ENCODE measurements at regions not wholly inside any gene's neighbourhood (a gene's known extent, or its start where the extent isn't known, plus 50 kb on each side); places are given as distances from the start of the nearest gene placed in this dataset.
"Not testable (repeated sequence)": the region's sequence is repeated elsewhere in the genome, so short reads cannot be mapped to it uniquely, and the experiment has no call there.

- intact Hi-C loops (cut with DNase I; ENCODE audit: low total_unique reads): no loop called here
- Histone ChIP-seq H3K4me3 (no peak overlapping the region), H3K27me3 (no peaks in the 10 kb centered on the region), H3K27ac (peak overlapping the region; percentile 68 to 81), H3K36me3 (no peaks in the 10 kb centered on the region), H3K9me3 (no peaks in the 10 kb centered on the region), H3K4me1 (peaks cover 6 to 32% (median 23%) of the 10 kb centered on the region in 4 donors)
- DNase-seq: peak; percentile 70 to 89
- TF ChIP-seq CTCF (IDR thresholded peaks at IDR 0.05): no peak
Measured at GRCh38 chr3:15903759-15904720, 106.3 kb upstream of the ANKRD28 start.

GRCh38 chr3:15905041-15905440 lies 107.3 kb upstream of the ANKRD28 start:
- peak overlapping the region; percentile 68 to 81 for H3K27ac ChIP-seq
- TF ChIP-seq CTCF (IDR thresholded peaks at IDR 0.05): no peak
- no peaks in the 10 kb centered on the region for H3K27me3 ChIP-seq
- H3K9me3 ChIP-seq: no peaks in the 10 kb centered on the region
- intact Hi-C loops (cut with DNase I; ENCODE audit: low total_unique reads): no loop called here
- no peak for DNase-seq
- no peaks in the 10 kb centered on the region for H3K36me3 ChIP-seq
- no peak overlapping the region for H3K4me3 ChIP-seq
- H3K4me1 ChIP-seq: peaks cover 6 to 32% (median 23%) of the 10 kb centered on the region in 4 donors

- intact Hi-C loops (cut with DNase I; ENCODE audit: low total_unique reads); H3K27ac ChIP-seq; H3K9me3 ChIP-seq; H3K4me3 ChIP-seq; H3K27me3 ChIP-seq; H3K36me3 ChIP-seq; DNase-seq: not testable (repeated sequence)
- peaks cover 6 to 29% (median 23%) of the 10 kb centered on the region in 4 donors for H3K4me1 ChIP-seq
Measured at GRCh38 chr3:15907403-15907802, 109.6 kb upstream of the ANKRD28 start.

- H3K4me1 ChIP-seq: no peaks in the 10 kb centered on the region
- no peak for DNase-seq
- TF ChIP-seq CTCF (IDR thresholded peaks at IDR 0.05): no peak
- intact Hi-C loops (cut with DNase I; ENCODE audit: low total_unique reads): no loop called here
- H3K4me3 ChIP-seq: no peak overlapping the region
- no peaks in the 10 kb centered on the region for H3K27me3 ChIP-seq
- H3K27ac ChIP-seq: no peak overlapping the region
- H3K9me3 ChIP-seq: no peaks in the 10 kb centered on the region
- H3K36me3 ChIP-seq: no peaks in the 10 kb centered on the region
Measured at GRCh38 chr3:15918988-15919387, 121.2 kb upstream of the ANKRD28 start.

- Histone ChIP-seq H3K36me3 (no peaks in the 10 kb centered on the region), H3K4me3 (no peak overlapping the region), H3K27me3 (no peaks in the 10 kb centered on the region), H3K27ac (no peak overlapping the region), H3K9me3 (no peaks in the 10 kb centered on the region), H3K4me1 (no peaks in the 10 kb centered on the region)
- no peak for TF ChIP-seq CTCF (IDR thresholded peaks at IDR 0.05)
- intact Hi-C loops (cut with DNase I; ENCODE audit: low total_unique reads): no loop called here
- DNase-seq: no peak
Measured at GRCh38 chr3:15919971-15920370, 122.2 kb upstream of the ANKRD28 start.

GRCh38 chr3:15923640-15924405 lies 126.0 kb upstream of the ANKRD28 start:
- no peak overlapping the region for H3K4me3 ChIP-seq
- H3K36me3 ChIP-seq: no peaks in the 10 kb centered on the region
- no peak overlapping the region for H3K27ac ChIP-seq
- TF ChIP-seq CTCF (IDR thresholded peaks at IDR 0.05): no peak
- no peak for DNase-seq
- no peaks in the 10 kb centered on the region for H3K27me3 ChIP-seq
- no peaks in the 10 kb centered on the region for H3K9me3 ChIP-seq
- intact Hi-C loops (cut with DNase I; ENCODE audit: low total_unique reads): no loop called here
- no peaks in the 10 kb centered on the region for H3K4me1 ChIP-seq
